Neutrophil (primary cell): ENCODE measurements at regions not wholly inside any gene's neighbourhood (a gene's known extent, or its start where the extent isn't known, plus 50 kb on each side); places are given as distances from the start of the nearest gene placed in this dataset.

Experiments
- H3K27ac ChIP-seq: fragments of 200-600 bp; sonication (generic); 2 replicates; pipeline ENCODE4 v1.5.1; 2016; ENCODE audit warnings: mild to moderate bottlenecking, moderate library complexity
- H3K27me3 ChIP-seq: fragments of 200-600 bp; sonication (generic); 2 replicates; pipeline ENCODE4 v1.6.0; 2016; ENCODE audit warnings: mild to moderate bottlenecking
- H3K36me3 ChIP-seq: fragments of 200-600 bp; sonication (generic); 2 replicates; pipeline ENCODE4 v1.5.1; 2017
- H3K4me1 ChIP-seq, 2 experiments: fragments of 200-600 bp in 1 of 2; sonication (generic) in 1 of 2; 1 replicate in 1 of 2; 2 replicates in 1 of 2; pipeline versions ENCODE4 v1.5.1 to v1.6.1; 2013 to 2016; ENCODE audit warnings: low read depth in 1 of 2, low read length in 1 of 2, mild to moderate bottlenecking in 1 of 2, moderate library complexity in 1 of 2; ENCODE audit not compliant: control insufficient read depth in 1 of 2, insufficient read depth in 1 of 2
- H3K4me3 ChIP-seq, 2 experiments: fragments of 200-600 bp in 1 of 2; sonication (generic) in 1 of 2; 1 replicate in 1 of 2; 2 replicates in 1 of 2; pipeline ENCODE4 v1.5.1; 2013 to 2016; ENCODE audit warnings: low read depth in 1 of 2, low read length in 1 of 2, mild to moderate bottlenecking in 1 of 2, moderate library complexity in 1 of 2
- H3K9me3 ChIP-seq: fragments of 200-600 bp; sonication (generic); 2 replicates; pipeline ENCODE4 v1.5.1; 2016
- TF ChIP-seq, protein P1 (sequence below): fragments of 200-600 bp; sonication (generic); IDR thresholded peaks from 2 replicates; pipeline ENCODE4 v1.5.1; 2016; ENCODE audit warnings: antibody characterized with exemption

GRCh38 chr10:8726084-8726778, 671.7 kb downstream of the GATA3 start:
- H3K4me3 ChIP-seq = no peak overlapping the region
- no peaks in the 10 kb centered on the region for H3K27me3 ChIP-seq
- H3K27ac ChIP-seq = no peak overlapping the region
- H3K36me3 ChIP-seq = no peaks in the 10 kb centered on the region
- H3K9me3 ChIP-seq = no peaks in the 10 kb centered on the region
- TF ChIP-seq, protein P1, sequence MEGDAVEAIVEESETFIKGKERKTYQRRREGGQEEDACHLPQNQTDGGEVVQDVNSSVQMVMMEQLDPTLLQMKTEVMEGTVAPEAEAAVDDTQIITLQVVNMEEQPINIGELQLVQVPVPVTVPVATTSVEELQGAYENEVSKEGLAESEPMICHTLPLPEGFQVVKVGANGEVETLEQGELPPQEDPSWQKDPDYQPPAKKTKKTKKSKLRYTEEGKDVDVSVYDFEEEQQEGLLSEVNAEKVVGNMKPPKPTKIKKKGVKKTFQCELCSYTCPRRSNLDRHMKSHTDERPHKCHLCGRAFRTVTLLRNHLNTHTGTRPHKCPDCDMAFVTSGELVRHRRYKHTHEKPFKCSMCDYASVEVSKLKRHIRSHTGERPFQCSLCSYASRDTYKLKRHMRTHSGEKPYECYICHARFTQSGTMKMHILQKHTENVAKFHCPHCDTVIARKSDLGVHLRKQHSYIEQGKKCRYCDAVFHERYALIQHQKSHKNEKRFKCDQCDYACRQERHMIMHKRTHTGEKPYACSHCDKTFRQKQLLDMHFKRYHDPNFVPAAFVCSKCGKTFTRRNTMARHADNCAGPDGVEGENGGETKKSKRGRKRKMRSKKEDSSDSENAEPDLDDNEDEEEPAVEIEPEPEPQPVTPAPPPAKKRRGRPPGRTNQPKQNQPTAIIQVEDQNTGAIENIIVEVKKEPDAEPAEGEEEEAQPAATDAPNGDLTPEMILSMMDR = no peak
- H3K4me1 ChIP-seq = no peaks in the 10 kb centered on the region

- no peaks in the 10 kb centered on the region for H3K4me1 ChIP-seq
These were observed 672.2 kb downstream of the GATA3 start for GRCh38 chr10:8726779-8727084.

DNA sequence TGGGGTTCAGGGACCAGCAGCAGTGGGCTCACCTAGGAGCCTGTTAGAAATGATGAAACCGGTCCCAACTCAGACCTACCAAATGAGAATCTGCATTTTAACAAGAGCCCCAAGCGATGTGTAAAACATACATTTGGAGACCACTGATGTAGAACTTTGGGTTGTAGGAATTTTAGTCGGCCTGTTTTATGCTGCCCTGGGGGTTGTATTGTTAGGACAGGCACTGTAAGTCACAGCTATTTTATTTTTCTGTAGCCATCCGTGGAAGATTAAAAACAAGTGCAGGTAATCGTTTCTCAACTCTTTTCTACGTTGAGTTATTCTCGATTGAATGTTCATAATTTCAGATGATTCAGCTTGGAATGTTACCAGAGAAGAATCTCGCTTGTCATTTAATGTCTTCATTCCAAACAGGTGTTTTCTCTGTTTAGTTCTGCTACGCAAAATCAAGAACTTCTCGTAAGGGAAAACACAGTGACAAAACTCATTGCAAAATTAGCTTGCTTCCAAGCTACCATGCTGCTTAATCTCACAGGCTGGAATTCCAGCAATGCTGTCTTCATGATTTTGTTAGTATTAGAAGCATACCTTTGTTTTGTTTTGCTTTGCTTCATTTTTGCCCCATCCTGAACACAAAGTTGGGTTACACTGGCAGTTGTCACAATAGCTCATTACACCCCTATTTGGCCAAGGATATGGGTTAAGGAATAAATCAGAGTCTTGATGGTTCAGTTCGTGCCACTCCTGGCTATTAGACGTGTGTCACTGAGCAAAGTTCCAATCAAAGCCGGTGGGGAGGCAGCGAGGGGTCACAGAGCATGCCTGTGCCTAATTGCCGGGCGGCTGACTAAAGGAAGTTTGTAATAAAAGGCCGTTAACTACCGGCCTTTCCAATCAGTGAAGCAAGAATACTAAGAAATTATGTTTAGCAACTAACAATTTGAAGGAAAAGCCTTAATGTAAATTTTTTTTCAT, 676.9 kb downstream of the GATA3 start:
- H3K27ac ChIP-seq = no peak overlapping the region
- no peaks in the 10 kb centered on the region for H3K27me3 ChIP-seq
- H3K4me3 ChIP-seq = no peak overlapping the region
- TF ChIP-seq, protein P1 = no peak
- H3K4me1 ChIP-seq = no peaks in the 10 kb centered on the region
- H3K9me3 ChIP-seq = no peaks in the 10 kb centered on the region
- H3K36me3 ChIP-seq = no peaks in the 10 kb centered on the region

More at GRCh38 chr10:8726779-8727084, 672.2 kb downstream of the GATA3 start:
- Histone ChIP-seq H3K27ac (no peak overlapping the region), H3K27me3 (no peaks in the 10 kb centered on the region), H3K4me3 (no peak overlapping the region), H3K9me3 (no peaks in the 10 kb centered on the region), H3K36me3 (no peaks in the 10 kb centered on the region)
- TF ChIP-seq, protein P1 = no peak

DNA sequence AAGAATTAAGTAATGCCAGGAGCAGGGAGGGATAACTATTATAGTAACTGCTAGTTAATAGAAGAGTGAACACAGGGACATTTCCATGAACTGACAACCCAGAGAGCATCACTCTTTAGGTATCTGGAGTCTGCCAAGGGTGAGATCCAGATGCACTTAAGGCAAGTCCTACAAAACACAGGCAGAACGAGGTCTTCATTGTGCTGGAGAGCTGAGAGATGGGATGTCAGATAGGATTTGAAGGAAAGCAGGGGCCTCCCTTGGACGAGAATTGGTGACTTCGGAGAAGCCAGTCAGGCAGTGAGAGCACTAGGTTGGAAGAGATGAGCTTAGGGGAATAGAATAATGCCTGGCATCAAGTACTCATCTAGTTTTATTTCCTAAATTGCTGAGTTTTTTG, 684.5 kb downstream of the GATA3 start:
- H3K27me3 ChIP-seq = no peaks in the 10 kb centered on the region
- no peaks in the 10 kb centered on the region for H3K4me1 ChIP-seq
- H3K9me3 ChIP-seq = no peaks in the 10 kb centered on the region
- H3K4me3 ChIP-seq = no peak overlapping the region
- H3K36me3 ChIP-seq = no peaks in the 10 kb centered on the region
- TF ChIP-seq, protein P1 = no peak
- H3K27ac ChIP-seq = no peak overlapping the region

GRCh38 chr10:8752146-8752843, 697.8 kb downstream of the GATA3 start:
- Histone ChIP-seq H3K27me3 (no peaks in the 10 kb centered on the region), H3K36me3 (no peaks in the 10 kb centered on the region), H3K4me3 (no peak overlapping the region), H3K27ac (no peak overlapping the region), H3K4me1 (no peaks in the 10 kb centered on the region), H3K9me3 (no peaks in the 10 kb centered on the region)
- TF ChIP-seq, protein P1 = no peak
